GM18907 (cell line): ENCODE measurements at regions not wholly inside any gene's neighbourhood (a gene's known extent, or its start where the extent isn't known, plus 50 kb on each side); places are given as distances from the start of the nearest gene placed in this dataset.
"Not testable (repeated sequence)": the region's sequence is repeated elsewhere in the genome, so short reads cannot be mapped to it uniquely, and the experiment has no call there.

Experiments
- ATAC-seq: cut with Tn5 transposase; IDR thresholded peaks from one replicate; pipeline ENCODE4 v1.9.1; 2021; ENCODE audit warnings: mild to moderate bottlenecking, moderate library complexity; ENCODE audit not compliant: unreplicated experiment

DNA sequence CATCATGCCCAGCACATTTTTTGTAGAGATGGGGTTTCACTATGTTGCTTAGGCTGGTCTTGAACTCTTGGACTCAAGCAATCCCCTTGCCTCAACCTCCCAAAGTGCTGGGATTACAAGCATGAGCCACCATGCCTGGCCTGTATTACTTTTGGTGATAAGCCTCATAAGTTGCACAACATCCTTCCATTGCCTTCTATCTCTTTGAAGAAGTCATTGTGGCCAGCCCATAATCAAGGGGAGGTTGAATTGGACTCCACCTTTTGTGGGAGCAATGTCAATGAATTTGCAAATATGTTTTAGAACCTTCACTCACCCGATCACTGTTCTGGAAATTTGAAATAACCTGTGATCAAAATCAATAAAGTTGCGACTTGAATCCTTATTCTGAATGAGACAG is 104.3 kb upstream of the CLINT1 start:
- ATAC-seq, result no peak

DNA sequence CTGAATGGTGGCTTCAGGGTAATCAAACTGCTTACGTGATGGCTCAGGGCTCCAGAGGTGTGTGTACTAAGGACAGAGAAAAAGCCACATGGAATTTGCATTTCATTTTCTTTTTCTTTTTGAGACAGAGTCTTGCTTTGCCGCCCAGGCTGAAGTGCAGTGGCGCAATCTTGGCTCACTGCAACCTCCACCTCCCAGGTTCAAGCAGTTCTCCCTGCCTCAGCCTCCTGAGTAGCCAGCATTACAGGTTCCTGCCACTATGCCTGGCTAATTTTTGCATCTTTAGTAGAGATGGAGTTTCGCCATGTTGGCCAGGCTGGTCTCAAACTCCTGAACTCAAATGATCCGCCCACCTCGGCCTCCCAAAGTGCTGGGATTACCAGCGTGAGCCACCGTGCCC is 103.7 kb upstream of the CLINT1 start:
- ATAC-seq, result not testable (repeated sequence)

DNA sequence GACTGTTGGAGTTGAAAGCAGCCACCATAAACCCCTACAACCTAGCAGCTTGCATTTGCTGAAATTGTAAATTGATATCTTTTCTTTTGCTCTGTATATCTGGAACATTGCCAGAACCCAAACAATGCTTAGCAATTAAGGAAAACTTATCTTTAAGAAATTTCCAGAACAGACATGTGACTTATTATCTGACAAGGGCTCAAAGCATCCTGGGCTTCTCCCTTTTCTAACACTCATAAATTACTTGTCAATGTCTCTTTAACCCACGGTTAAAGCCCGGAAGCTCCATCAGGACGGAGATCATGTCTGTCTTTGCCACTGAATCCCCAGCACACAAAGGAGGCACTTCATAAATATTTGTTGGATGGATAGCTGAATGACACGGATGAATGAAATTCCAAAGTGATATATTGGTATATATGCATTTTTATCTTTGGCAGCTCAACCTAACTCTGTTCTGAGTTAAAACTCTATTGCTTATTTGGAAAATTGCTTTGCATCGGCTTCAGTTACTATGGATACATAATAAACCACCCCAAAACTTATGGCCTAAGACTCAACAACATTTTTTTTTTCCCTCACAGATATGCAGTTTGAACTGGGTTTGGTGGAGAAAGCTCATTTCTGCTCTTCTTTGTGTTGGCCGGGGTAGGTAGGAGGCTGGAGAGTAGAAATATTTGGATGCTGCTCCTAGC is 103.1 kb upstream of the CLINT1 start:
- ATAC-seq, result no peak

DNA sequence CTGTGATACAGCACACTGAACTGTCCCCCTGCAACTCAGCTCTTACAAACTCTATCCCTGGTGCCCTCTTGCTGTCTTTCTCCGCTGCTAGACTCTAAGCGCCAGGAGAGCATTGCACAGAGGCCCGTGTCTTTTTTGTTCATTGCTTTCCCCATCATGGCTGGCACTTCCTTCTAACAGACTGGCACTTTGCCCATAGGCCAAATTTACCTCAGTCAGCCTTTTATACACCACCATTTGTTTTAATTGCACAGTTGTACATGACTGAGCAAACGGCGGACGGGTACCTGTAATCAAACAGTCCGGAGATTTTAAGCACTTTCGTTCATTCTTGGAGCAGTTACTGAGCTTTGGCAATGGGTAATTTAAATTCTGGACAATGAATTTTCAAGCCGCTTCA is 102.2 kb upstream of the CLINT1 start:
- ATAC-seq, result no peak

DNA sequence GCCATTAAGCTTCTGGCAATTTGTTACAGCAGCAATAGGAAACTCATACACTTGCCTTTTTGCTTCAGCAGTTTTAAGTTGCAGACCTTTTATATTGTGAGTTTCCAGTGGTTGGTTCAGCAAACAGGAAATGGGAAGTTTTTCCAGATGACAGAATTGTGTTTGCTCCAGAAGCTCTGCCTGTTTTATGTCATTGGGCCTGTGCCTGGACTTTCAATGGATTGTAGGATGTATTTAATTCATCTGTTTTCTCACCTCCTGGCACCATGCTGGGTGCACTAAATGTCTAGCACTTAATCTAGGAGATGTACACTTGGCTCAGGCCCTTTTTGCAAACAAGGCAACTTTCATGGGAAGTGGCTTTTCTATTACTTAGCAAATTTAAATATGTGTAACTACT is 100.4 kb upstream of the CLINT1 start:
- no peak for ATAC-seq

DNA sequence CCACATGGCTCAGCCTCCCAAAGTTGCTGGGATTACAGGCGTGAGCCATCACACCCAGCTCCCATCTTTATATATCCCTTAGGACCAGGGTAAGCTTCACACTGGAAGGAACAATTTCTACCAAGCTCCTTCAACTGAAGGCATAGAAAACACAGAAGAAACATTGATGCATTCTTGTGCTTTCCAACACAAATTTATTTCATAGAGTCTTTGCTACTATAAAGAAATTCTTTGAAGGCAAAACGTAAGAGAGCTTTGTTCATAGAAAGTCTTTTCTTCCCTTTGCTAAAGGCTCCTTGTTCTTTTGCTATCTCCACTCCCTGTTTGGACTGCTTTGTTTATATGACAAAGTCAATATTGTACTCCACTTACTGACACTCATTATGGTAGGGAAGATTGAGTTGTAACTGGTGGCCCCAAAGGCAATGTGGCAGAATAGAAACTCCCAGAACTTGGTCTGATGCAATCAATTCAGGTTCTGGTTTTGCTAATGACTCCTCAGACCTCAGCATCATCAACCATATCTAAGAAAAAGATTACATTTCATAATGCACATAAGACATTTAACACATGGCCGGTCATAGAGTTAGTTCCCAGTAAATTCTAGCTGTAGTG is 97.4 kb upstream of the CLINT1 start:
- ATAC-seq, result no peak

DNA sequence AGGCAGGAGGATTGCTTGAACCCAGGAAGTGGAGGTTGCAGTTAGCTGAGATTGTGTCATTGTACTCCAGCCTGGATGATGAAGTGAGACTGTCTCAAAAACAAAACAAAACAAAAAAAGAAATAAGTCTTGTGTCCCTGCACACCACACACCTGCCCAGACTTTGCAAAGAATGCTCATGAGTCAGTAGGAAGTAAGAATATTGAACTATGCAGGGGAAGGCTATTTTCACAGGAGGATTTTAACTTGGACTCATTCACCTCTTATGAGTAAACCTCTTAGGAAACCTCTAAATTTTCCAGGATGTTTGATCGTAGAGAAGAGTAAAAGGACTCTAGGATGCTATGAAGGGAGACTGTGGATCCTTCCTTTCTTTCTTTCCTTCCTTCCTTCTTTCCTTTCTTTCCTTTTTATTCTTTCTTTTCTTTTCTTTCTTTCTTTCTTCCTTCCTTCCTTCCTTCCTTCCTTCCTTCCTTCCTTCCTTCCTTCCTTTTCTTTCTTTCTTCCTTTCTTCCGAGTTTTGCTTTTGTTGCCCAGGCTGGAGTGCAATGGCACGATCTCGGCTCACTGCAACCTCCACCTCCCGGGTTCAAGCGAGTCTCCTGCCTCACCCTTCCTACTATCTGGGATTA is 96.7 kb upstream of the CLINT1 start:
- no peak for ATAC-seq

DNA sequence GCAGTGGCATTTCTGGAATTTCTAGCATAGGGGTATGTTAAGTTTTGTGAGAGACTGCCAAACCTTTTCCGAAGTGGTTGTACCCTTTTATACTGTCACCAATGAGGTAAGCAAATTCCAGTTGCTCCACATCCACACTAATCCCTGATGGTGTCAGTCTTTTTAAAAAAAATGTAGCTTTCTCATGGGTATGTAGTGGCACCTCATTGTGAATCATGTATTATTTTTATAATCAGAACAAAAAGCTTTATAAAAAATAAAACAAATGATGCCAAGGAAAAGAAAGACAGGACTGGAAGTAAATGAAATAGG is 93.4 kb upstream of the CLINT1 start:
- no peak for ATAC-seq

DNA sequence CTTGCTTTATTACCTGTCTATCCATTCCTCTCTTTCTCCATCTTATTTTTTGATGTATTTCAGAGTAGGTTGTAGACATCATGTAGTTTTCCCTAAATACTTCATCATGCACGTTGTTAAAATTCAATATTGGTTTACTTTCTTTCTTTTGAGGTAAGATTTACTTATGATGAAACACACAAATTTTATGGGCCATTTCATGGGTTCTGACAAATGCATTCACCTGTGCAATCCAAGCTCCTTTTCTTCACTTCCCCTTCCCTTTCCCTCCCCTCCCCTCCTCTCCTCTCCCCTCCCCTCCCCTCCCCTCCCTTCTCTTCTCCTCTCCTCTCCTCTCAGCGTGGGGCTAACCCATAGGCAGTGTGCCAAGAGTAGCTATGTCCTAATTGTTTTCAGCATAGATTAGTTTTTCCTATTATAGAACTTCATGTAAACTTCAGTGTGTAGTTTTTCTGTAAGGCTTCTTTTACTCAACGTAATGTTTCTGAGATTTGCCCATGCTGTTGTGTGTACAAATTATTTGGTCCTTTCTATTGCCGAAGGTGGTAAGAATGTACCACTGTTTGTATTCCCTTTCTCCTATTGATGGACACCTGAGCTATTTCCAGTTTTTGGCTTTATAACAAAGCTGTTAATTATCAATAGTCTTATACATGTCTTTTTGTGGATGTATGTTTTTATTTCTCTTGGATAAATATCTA is 92.9 kb upstream of the CLINT1 start:
- ATAC-seq, result no peak

DNA sequence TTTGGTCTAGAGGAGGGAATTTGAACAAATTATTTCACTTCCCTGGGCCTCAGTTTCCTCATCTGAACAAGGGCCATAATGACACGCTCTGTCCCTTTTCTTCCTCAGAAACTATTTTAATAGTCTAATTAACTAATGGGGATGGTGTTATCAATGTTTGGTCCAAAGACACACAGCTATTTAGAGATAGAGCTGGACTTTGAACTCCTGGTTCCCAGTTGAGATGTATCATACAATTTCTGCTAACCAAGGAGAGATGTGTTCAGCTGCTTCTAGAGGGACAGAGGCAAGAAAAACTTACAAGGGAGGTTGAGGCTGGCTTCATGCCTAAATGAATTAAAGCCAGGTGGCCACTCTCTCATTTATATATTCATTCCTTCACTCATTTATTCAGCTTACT is 90.6 kb upstream of the CLINT1 start:
- ATAC-seq, result no peak

DNA sequence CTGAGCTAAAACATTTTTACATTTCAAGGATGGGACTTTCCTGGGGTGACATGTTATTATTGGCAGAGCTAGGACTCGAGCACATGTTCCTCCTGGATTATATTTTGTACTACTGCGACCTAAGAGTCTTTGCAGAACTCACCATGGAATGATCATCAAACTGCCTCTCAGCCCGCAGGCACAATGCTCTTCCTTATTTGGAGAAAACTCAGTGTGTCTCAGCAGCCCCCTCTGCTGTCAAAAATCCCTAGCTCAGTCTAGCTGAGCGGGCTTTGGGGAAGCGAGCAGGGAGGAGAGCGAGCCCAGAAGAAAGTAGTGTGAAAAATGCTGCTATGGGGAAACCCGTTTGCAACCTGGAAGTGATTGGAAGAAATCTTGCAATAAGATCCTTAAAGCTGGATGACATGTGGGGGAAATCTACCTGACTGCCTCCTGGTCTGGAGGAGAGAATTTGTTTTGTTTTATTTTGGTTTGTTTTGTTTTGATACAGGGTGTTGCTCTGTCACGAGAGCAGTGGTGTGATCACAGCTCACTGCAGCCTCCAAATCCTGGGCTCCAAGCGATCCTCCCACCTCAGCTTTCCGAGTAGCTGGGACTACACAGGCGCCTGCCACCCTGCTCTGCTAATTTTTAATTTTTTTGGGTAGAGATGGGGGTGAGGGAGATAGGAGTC is 89.9 kb upstream of the CLINT1 start:
- no peak for ATAC-seq

DNA sequence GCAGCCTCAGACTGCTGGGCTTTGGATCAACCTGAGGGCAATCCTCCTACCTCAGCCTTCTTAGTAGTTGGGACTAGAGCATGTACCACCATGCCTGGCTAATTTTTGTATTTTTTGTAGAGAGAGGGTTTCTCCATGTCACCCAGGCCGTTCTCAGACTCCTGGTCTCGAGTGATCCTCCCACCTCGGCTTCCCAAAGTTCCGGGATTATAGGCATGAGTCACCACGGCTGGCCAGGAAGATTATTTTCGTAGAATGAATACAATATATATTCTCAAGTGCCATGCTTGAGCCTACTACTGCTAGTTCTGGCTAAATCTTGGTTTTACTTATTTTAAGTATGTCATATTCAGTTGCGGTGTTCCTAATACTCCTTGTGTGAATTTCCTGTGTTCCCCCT is 88.2 kb upstream of the CLINT1 start:
- ATAC-seq, result no peak

DNA sequence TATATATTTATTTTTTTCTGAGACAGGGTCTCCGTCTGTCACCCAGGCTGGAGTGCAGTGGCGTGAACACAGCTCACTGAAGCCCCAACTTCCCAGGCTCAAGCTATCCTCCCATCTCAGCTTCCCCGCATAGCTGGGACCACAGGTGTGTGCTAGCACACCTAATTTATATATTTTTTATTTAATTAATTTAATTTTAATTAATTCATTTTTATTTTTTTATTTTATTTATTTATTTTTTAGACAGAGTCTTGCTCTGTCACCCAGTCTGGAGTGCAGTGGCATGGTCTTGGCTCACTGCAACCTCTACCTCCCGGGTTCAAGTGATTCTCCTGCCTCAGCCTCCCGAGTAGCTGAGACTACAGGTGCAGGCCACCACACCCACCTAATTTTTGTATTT is 86.9 kb upstream of the CLINT1 start:
- ATAC-seq, result not testable (repeated sequence)

DNA sequence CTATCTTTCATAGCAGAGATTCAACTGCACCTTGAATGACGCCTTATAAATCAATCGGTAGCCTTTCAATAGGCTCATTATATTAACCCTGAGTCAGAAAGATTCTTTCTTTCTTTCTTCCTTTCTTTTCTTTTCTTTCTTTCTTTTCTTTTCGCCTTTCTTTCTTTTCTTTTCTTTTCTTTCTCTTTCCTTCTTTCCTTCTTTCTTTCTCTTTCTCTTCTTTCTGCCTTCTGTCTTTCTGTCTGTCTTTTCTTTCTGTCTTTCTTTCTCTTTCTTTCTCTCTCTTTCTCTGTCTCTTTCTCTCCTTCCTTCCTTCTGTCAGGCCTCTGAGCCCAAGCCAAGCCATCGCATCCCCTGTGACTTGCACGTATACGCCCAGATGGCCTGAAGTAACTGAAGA is 86.0 kb upstream of the CLINT1 start:
- ATAC-seq, result no peak

DNA sequence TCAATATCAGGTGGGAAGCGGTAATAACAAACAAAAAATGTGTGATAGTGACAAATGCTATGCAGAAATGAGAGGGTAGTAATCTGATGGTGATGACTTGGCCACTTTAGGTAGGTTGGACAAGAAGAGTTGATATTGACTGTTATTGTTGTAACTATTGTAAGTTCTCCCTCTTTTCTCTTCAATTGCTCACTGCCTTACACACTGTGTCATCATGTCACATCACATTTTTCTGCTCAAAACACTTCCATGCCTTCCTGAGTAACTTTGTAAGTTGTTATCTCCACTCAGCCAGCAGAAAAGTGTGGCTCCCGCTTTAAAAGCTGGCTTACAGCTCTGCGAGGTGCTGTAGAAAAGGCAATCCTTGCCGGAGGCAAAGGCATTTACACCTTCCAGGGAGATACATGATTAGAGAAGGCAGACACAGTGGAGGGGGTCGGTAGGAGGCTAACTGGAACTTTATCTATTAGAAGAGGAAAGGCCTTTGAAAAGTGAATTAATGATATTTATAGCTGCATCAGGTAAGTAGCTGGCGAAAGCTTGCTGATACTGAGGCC is 85.2 kb upstream of the CLINT1 start:
- ATAC-seq, result no peak

DNA sequence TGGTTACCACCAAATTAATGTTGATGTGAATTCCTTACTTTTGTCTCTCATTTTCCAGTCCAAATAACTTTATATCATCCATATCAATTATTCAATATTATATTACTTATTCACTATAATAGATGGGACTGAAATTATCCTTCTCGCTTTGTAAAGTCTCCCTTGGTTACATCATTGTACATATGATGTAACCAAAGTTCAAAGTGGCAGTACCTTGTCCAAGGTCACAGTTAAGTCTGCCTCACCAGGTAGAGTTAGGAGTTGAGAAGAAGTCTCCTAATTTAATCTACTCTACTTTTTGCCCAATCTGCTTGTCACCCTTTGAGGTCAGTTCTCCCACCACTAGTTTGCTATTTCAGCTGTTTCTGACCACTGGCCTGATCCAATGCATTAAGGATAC is 83.7 kb upstream of the CLINT1 start:
- ATAC-seq, result no peak

DNA sequence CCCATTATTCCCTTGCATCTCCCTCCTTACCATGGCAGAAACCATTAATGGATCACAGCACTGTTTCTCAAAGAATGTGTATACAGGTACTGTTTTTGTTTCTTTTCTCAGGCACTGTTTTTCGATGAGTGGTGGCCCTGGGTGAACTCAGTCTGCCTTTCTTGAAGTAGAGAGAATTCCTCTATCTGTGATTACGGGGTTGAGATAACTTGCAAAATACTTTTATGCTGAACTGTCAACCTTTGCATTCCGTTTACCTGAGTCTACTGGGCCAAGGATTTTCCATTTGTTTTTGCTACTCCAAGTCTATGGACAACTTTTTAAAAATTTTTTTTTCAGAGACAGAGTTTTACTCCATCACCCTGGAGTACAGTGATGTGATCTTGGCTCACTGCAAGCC is 82.7 kb upstream of the CLINT1 start:
- ATAC-seq, result no peak

DNA sequence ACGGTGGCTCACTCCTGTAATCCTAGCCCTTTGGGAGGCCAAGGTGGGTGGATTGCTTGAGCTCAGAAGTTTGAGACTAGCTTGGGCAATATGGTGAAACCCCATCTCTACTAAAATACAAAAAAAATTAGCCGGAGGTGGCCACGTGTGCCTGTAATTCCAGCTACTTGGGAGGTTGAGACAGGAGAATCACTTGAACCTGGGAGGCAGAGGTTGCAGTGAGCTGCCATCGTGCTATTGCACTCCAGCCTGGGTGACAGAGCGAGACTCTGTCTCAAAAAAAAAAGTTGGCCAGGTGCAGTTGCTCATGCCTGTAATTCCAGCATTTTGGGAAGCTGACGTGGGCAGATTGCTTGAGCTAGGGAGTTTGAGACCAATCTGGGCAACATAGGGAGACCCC is 79.2 kb upstream of the CLINT1 start:
- not testable (repeated sequence) for ATAC-seq

DNA sequence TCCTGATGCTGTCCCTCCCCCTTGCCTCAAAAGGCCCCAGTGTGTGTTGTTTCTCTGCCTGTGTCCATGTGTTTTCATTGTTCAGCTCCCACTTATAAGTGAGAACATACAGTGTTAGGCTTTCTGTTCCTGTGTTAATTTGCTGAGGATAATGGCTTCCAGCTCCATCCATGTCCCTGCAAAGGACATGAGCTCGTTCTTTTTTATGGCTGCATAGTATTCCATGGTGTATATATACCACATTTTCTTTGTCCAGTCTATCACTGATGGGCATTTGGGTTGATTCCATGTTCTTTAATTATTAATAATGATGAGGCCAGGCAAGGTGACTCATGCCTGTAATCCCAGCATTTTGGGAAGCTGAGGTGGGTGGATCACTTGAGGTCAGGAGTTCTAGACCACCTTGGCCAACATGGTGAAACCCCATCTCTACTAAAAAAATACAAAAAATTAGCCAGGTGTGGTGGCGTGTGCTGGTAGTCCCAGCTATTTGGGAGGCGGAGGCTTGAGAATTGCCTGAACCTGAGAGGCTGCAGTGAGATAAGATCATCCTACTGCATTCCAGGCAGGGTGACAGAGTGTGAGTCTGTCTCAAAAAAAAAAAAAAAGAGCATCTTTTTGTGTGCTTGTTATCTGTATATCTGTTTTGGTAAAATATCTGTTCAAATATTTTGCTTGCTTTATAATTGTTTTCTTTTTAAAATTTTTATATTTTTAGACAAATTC is 78.0 kb upstream of the CLINT1 start:
- ATAC-seq, result not testable (repeated sequence)

DNA sequence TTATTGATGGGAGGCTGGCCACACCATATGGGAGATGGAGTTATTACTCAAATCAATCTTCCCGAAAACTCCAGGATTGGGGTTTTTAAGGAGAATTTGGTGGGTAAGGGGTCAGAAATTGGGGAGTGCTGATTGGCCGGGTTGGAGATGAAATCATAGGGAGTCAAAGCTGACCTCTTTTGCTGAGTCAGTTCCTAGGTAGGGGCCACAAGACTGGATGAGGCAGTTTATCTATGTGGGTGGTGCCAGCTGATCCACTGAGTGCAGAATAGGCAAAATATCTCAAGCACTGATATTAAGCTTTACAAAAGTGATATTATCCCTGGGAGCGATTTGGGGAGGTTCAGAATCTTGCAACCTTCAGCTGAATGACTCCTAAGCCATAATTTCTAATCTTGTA is 75.7 kb upstream of the CLINT1 start:
- ATAC-seq, result no peak

DNA sequence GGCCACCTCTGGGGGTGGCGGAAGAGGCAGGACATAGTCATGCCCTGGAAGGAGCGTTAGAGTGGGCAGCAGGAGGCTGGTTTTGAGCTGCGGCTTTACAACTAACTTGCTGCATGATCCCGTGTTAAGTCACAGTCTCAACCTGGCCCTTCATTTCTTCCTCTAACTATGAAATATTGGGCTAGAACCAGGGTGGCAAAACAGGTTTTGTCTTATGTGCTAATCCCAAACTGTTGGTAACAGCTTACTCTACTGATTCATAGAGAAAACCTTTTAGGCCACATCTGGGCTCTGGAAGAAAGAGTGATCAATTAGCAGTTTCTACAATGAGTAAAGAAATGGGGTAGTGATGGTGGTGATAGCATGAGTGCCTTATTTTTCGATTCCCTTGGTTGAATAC is 74.1 kb upstream of the CLINT1 start:
- no peak for ATAC-seq
